ENCODE measurements at regions not wholly inside any gene's neighbourhood (a gene's known extent, or its start where the extent isn't known, plus 50 kb on each side); places are given as distances from the start of the nearest gene placed in this dataset.

DNA sequence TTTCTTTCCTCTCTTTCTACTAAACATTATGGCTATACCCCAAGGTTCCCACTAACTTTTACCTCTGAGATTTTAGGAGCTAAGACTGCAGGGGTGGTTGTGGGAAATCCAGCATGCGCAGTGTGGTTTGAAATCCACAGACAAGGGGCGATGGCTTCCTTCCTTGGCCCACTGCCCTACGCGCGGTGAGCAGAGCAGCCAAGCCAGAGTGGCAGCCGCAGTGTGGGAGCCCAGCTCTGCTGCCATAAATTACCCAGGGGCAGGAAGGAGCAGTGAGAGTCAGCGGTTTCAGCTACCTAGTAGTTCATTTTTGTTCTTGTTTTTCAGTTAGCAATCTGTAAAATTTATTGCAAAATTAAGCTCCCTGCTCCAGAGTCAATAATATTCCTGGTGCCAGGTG lies 101.4 kb downstream of the BMP2 start:
- TF ChIP-seq EP300 (IDR thresholded peaks at IDR 0.05; ENCODE audit: borderline replicate concordance in 1 of 2, low read depth in 1 of 2, low read length in 1 of 2) (no peak), REST (IDR thresholded peaks at IDR 0.05; ENCODE audit: low read depth, low read length) (no peak), CTCF (IDR thresholded peaks at IDR 0.05) (no peak), MXI1 (IDR thresholded peaks at IDR 0.05; ENCODE audit: low read depth, low read length) (no peak), SIN3A (IDR thresholded peaks at IDR 0.05; ENCODE audit: borderline replicate concordance, low read depth, low read length) (no peak), TAF1 (IDR thresholded peaks at IDR 0.05; ENCODE audit: borderline replicate concordance, low read depth, low read length) (no peak), FOSL2 (IDR thresholded peaks at IDR 0.05; ENCODE audit: borderline replicate concordance, low read depth) (no peak), SMC3 (IDR thresholded peaks at IDR 0.05; ENCODE audit: low read depth, low read length) (no peak)
- TF ChIP-seq, protein P1, sequence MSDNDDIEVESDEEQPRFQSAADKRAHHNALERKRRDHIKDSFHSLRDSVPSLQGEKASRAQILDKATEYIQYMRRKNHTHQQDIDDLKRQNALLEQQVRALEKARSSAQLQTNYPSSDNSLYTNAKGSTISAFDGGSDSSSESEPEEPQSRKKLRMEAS (IDR thresholded peaks at IDR 0.05; ENCODE audit: low read depth) = no peak
